ENCODE measurements at regions not wholly inside any gene's neighbourhood (a gene's known extent, or its start where the extent isn't known, plus 50 kb on each side); places are given as distances from the start of the nearest gene placed in this dataset.

DNA sequence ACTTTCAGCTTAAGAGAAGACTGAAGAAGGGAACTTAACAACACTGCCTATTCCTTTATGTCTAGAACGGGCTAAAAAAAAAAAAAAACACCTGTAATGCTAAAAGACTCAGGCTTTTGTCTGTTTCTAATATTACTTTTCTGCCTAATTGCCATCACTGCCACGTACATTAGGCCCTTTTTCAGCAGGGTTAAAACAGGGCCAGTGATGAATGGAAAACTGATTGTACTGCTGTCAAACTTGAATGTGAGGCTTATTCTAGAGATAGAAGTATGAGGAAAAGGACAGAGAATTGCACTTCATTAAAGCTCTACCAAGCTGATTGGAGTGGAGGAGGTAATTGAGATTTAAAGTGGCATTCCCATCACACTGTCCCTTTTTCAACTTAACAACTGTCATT is 535.8 kb downstream of the PRKD1 start (continued):
- TF ChIP-seq, protein P1, sequence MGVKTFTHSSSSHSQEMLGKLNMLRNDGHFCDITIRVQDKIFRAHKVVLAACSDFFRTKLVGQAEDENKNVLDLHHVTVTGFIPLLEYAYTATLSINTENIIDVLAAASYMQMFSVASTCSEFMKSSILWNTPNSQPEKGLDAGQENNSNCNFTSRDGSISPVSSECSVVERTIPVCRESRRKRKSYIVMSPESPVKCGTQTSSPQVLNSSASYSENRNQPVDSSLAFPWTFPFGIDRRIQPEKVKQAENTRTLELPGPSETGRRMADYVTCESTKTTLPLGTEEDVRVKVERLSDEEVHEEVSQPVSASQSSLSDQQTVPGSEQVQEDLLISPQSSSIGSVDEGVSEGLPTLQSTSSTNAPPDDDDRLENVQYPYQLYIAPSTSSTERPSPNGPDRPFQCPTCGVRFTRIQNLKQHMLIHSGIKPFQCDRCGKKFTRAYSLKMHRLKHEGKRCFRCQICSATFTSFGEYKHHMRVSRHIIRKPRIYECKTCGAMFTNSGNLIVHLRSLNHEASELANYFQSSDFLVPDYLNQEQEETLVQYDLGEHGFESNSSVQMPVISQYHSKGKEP (tag by site-specific recombination; IDR thresholded peaks at IDR 0.05), result no peak
- TF ChIP-seq, protein P2, sequence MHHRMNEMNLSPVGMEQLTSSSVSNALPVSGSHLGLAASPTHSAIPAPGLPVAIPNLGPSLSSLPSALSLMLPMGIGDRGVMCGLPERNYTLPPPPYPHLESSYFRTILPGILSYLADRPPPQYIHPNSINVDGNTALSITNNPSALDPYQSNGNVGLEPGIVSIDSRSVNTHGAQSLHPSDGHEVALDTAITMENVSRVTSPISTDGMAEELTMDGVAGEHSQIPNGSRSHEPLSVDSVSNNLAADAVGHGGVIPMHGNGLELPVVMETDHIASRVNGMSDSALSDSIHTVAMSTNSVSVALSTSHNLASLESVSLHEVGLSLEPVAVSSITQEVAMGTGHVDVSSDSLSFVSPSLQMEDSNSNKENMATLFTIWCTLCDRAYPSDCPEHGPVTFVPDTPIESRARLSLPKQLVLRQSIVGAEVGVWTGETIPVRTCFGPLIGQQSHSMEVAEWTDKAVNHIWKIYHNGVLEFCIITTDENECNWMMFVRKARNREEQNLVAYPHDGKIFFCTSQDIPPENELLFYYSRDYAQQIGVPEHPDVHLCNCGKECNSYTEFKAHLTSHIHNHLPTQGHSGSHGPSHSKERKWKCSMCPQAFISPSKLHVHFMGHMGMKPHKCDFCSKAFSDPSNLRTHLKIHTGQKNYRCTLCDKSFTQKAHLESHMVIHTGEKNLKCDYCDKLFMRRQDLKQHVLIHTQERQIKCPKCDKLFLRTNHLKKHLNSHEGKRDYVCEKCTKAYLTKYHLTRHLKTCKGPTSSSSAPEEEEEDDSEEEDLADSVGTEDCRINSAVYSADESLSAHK (tag by site-specific recombination; IDR thresholded peaks at IDR 0.05), result no peak
- TF ChIP-seq, protein P3, sequence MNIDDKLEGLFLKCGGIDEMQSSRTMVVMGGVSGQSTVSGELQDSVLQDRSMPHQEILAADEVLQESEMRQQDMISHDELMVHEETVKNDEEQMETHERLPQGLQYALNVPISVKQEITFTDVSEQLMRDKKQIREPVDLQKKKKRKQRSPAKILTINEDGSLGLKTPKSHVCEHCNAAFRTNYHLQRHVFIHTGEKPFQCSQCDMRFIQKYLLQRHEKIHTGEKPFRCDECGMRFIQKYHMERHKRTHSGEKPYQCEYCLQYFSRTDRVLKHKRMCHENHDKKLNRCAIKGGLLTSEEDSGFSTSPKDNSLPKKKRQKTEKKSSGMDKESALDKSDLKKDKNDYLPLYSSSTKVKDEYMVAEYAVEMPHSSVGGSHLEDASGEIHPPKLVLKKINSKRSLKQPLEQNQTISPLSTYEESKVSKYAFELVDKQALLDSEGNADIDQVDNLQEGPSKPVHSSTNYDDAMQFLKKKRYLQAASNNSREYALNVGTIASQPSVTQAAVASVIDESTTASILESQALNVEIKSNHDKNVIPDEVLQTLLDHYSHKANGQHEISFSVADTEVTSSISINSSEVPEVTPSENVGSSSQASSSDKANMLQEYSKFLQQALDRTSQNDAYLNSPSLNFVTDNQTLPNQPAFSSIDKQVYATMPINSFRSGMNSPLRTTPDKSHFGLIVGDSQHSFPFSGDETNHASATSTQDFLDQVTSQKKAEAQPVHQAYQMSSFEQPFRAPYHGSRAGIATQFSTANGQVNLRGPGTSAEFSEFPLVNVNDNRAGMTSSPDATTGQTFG (tag by site-specific recombination; IDR thresholded peaks at IDR 0.05; ENCODE audit: borderline replicate concordance), result no peak
- TF ChIP-seq ZNF621 (tag by site-specific recombination; IDR thresholded peaks at IDR 0.05), result no peak
- no peak for TF ChIP-seq ZBTB7A (tag by site-specific recombination; IDR thresholded peaks at IDR 0.05; ENCODE audit: low read depth)
- TF ChIP-seq, protein P4, sequence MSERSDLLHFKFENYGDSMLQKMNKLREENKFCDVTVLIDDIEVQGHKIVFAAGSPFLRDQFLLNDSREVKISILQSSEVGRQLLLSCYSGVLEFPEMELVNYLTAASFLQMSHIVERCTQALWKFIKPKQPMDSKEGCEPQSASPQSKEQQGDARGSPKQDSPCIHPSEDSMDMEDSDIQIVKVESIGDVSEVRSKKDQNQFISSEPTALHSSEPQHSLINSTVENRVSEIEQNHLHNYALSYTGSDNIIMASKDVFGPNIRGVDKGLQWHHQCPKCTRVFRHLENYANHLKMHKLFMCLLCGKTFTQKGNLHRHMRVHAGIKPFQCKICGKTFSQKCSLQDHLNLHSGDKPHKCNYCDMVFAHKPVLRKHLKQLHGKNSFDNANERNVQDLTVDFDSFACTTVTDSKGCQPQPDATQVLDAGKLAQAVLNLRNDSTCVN (tag by site-specific recombination; optimal IDR thresholded peaks at IDR 0.05), result no peak

- Histone ChIP-seq H3K27ac (ENCODE audit: extremely low read depth, low read depth, low read length) (no peak overlapping the region), H3K9me3 (ENCODE audit: control insufficient read depth, insufficient read depth, low read depth, low read length) (no peaks in the 10 kb centered on the region), H3K4me1 (ENCODE audit: control insufficient read depth, insufficient read depth, low read length) (no peaks in the 10 kb centered on the region), H3K36me3 (ENCODE audit: control insufficient read depth in 2 of 2, insufficient read depth in 1 of 2, low read length in 2 of 2) (no peaks in the 10 kb centered on the region), H3K4me3 (ENCODE audit: low read depth, low read length) (no peak overlapping the region)
- POLR2A ChIA-PET, result no interaction called here
- CTCF ChIA-PET, result interaction anchor here (0.7 kb wide), 1 partner anchor 786 kb away, joined by 3 read pairs; no protein-coding TSS in a partner anchor
- TF ChIP-seq ZNF266 (tag by site-specific recombination; IDR thresholded peaks at IDR 0.05; ENCODE audit: low read depth), result no peak
- TF ChIP-seq PBX3 (CRISPR knock-in tag; IDR thresholded peaks at IDR 0.05), result no peak
- no peak for TF ChIP-seq TSHZ1 (tag by site-specific recombination; IDR thresholded peaks at IDR 0.05; ENCODE audit: borderline replicate concordance)
- no peak for TF ChIP-seq AEBP2 (tag by site-specific recombination; IDR thresholded peaks at IDR 0.05; ENCODE audit: borderline replicate concordance)
- no peak for TF ChIP-seq ZNF701 (tag by site-specific recombination; IDR thresholded peaks at IDR 0.05)
- TF ChIP-seq PRDM1 (tag by site-specific recombination; IDR thresholded peaks at IDR 0.05), result no peak
- TF ChIP-seq ZNF518A (tag by site-specific recombination; conservative IDR thresholded peaks at IDR 0.05; ENCODE audit: low read depth), result no peak
- TF ChIP-seq ZNF121 (tag by site-specific recombination; IDR thresholded peaks at IDR 0.05), result no peak
- no peak for TF ChIP-seq ZFHX2 (tag by site-specific recombination; conservative IDR thresholded peaks at IDR 0.05)
- no peak for TF ChIP-seq YY1 (tag by site-specific recombination; IDR thresholded peaks at IDR 0.05)
Observed at GRCh38 chr14:29392287-29392686, 535.4 kb downstream of the PRKD1 start.
